ENCODE measurements at regions not wholly inside any gene's neighbourhood (a gene's known extent, or its start where the extent isn't known, plus 50 kb on each side); places are given as distances from the start of the nearest gene placed in this dataset.

- DNase-seq (ENCODE audit: low spot score), result no peak
- no peak for TF ChIP-seq CTCF (IDR thresholded peaks at IDR 0.05)
- ATAC-seq (ENCODE audit: low FRiP score), result no peak
These were observed 78.2 kb downstream of the FAM76B start for GRCh38 chr11:95711162-95711944.

- no peak for DNase-seq (ENCODE audit: low spot score)
- TF ChIP-seq CTCF (IDR thresholded peaks at IDR 0.05), result no peak
- no peak for ATAC-seq (ENCODE audit: low FRiP score)
These were observed 80.9 kb downstream of the FAM76B start for GRCh38 chr11:95708681-95709080.

GRCh38 chr11:95706974-95707387 lies 82.6 kb downstream of the FAM76B start:
- ATAC-seq (ENCODE audit: low FRiP score) (no peak), DNase-seq (ENCODE audit: low spot score) (no peak)
- TF ChIP-seq CTCF (IDR thresholded peaks at IDR 0.05), result no peak

- DNase-seq (ENCODE audit: low spot score) (peak; percentile 40), ATAC-seq (ENCODE audit: low FRiP score) (peak; percentile 98)
- TF ChIP-seq CTCF (IDR thresholded peaks at IDR 0.05), result peak in 2 of 3 donors; percentile 51 to 92
These were observed 84.0 kb downstream of the FAM76B start for GRCh38 chr11:95705485-95706124.

GRCh38 chr11:95704865-95705264 lies 84.7 kb downstream of the FAM76B start:
- ATAC-seq (ENCODE audit: low FRiP score), result no peak
- TF ChIP-seq CTCF (IDR thresholded peaks at IDR 0.05), result no peak

GRCh38 chr11:95703049-95703448 lies 86.5 kb downstream of the FAM76B start:
- no peak for ATAC-seq (ENCODE audit: low FRiP score)
- no peak for TF ChIP-seq CTCF (IDR thresholded peaks at IDR 0.05)
- no peak for DNase-seq (ENCODE audit: low spot score)

More at GRCh38 chr11:95704865-95705264, 84.7 kb downstream of the FAM76B start:
- DNase-seq (ENCODE audit: low spot score), result no peak

GRCh38 chr11:95702526-95702925 lies 87.1 kb downstream of the FAM76B start:
- peak; percentile 34 for ATAC-seq (ENCODE audit: low FRiP score)
- no peak for TF ChIP-seq CTCF (IDR thresholded peaks at IDR 0.05)
- no peak for DNase-seq (ENCODE audit: low spot score)
